ENCODE measurements at regions not wholly inside any gene's neighbourhood (a gene's known extent, or its start where the extent isn't known, plus 50 kb on each side); places are given as distances from the start of the nearest gene placed in this dataset.

GRCh38 chr1:198472997-198473396 lies 67.5 kb downstream of the ATP6V1G3 start:
- DNase-seq (ENCODE audit: low spot score), result no peak

GRCh38 chr1:198472119-198472518 lies 68.4 kb downstream of the ATP6V1G3 start:
- no peak for DNase-seq (ENCODE audit: low spot score)

GRCh38 chr1:198467907-198468306 lies 72.6 kb downstream of the ATP6V1G3 start:
- DNase-seq (ENCODE audit: low spot score), result peak; percentile 20

GRCh38 chr1:198467342-198467741 lies 73.1 kb downstream of the ATP6V1G3 start:
- DNase-seq (ENCODE audit: low spot score), result no peak

- peak; percentile 45 for DNase-seq (ENCODE audit: low spot score)
These were observed 75.0 kb downstream of the ATP6V1G3 start for GRCh38 chr1:198465201-198466144.

GRCh38 chr1:198463709-198464108 lies 76.8 kb downstream of the ATP6V1G3 start:
- DNase-seq (ENCODE audit: low spot score), result no peak

- DNase-seq (ENCODE audit: low spot score), result peak; percentile 31
These were observed 78.0 kb downstream of the ATP6V1G3 start for GRCh38 chr1:198462365-198463019.

GRCh38 chr1:198455966-198456365 lies 84.5 kb downstream of the ATP6V1G3 start:
- DNase-seq (ENCODE audit: low spot score), result no peak

GRCh38 chr1:198449727-198450433 lies 90.6 kb downstream of the ATP6V1G3 start:
- DNase-seq (ENCODE audit: low spot score), result peak; percentile 3

GRCh38 chr1:198449261-198449660 lies 91.2 kb downstream of the ATP6V1G3 start:
- no peak for DNase-seq (ENCODE audit: low spot score)

- DNase-seq (ENCODE audit: low spot score), result no peak
These were observed 93.0 kb downstream of the ATP6V1G3 start for GRCh38 chr1:198447468-198447867.

GRCh38 chr1:198445872-198446271 lies 94.6 kb downstream of the ATP6V1G3 start:
- DNase-seq (ENCODE audit: low spot score), result no peak

GRCh38 chr1:198444792-198445191 lies 95.7 kb downstream of the ATP6V1G3 start:
- DNase-seq (ENCODE audit: low spot score), result peak; percentile 5

GRCh38 chr1:198443365-198444233 lies 96.9 kb downstream of the ATP6V1G3 start:
- peak; percentile 75 for DNase-seq (ENCODE audit: low spot score)

GRCh38 chr1:198440842-198441241 lies 99.6 kb downstream of the ATP6V1G3 start:
- no peak for DNase-seq (ENCODE audit: low spot score)

GRCh38 chr1:198437332-198437731 lies 103.1 kb downstream of the ATP6V1G3 start:
- peak; percentile 19 for DNase-seq (ENCODE audit: low spot score)

GRCh38 chr1:198436276-198436675 lies 104.2 kb downstream of the ATP6V1G3 start:
- no peak for DNase-seq (ENCODE audit: low spot score)

- no peak for DNase-seq (ENCODE audit: low spot score)
These were observed 105.4 kb downstream of the ATP6V1G3 start for GRCh38 chr1:198435056-198435455.

GRCh38 chr1:198424441-198424840 lies 116.0 kb downstream of the ATP6V1G3 start:
- no peak for DNase-seq (ENCODE audit: low spot score)

- no peak for DNase-seq (ENCODE audit: low spot score)
These were observed 116.8 kb downstream of the ATP6V1G3 start for GRCh38 chr1:198423673-198424072.

- DNase-seq (ENCODE audit: low spot score), result peak; percentile 16
These were observed 123.4 kb downstream of the ATP6V1G3 start for GRCh38 chr1:198417039-198417438.

- peak; percentile 67 for DNase-seq (ENCODE audit: low spot score)
These were observed 124.2 kb downstream of the ATP6V1G3 start for GRCh38 chr1:198416296-198416695.
